WTC11 (cell line): ENCODE measurements at regions not wholly inside any gene's neighbourhood (a gene's known extent, or its start where the extent isn't known, plus 50 kb on each side); places are given as distances from the start of the nearest gene placed in this dataset.

Source experiments
- ATAC-seq: fragments of 200-7000 bp; cut with Tn5 transposase; 2 replicates; pipeline ENCODE4 v1.10.0; 2021; ENCODE audit warnings: mild to moderate bottlenecking, moderate library complexity
- CTCF ChIA-PET: fragments of 300-600 bp; sonication (Branson Sonifier 250); formaldehyde crosslinking; loops from one replicate; lab custom pipeline; 2021; ENCODE audit warnings: antibody characterized with exemption; lab: Charles Lee
- POLR2A ChIA-PET: fragments of 350-600 bp; sonication (Branson Sonifier 250); formaldehyde crosslinking; loops from one replicate; lab custom pipeline; 2021; ENCODE audit warnings: antibody characterized with exemption; lab: Charles Lee
- DNase-seq: peaks from one replicate; pipeline ENCODE4 v3.0.0; 2021; ENCODE audit warnings: low spot score
- H3K27ac Mint-ChIP-seq: 2 replicates; pipeline ENCODE4 v1.8.0; 2021; ENCODE audit warnings: mixed read lengths
- H3K27me3 Mint-ChIP-seq: 2 replicates; pipeline ENCODE4 v1.8.0; 2021; ENCODE audit warnings: low read depth, mild to moderate bottlenecking, moderate library complexity, mixed read lengths
- H3K36me3 Mint-ChIP-seq: 2 replicates; pipeline ENCODE4 v1.8.0; 2021; ENCODE audit warnings: mixed read lengths
- H3K4me1 Mint-ChIP-seq: 2 replicates; pipeline ENCODE4 v1.8.0; 2022; ENCODE audit warnings: mixed read lengths
- H3K4me3 Mint-ChIP-seq: 2 replicates; pipeline ENCODE4 v1.8.0; 2021; ENCODE audit warnings: mild to moderate bottlenecking, moderate library complexity, mixed read lengths
- H3K9me3 Mint-ChIP-seq: 2 replicates; pipeline ENCODE4 v1.8.0; 2021; ENCODE audit warnings: mixed read lengths
- GABPB1 ChIP-seq: sonication (generic); formaldehyde crosslinking; IDR thresholded peaks from 2 replicates; pipeline ENCODE4 v1.8.1; 2023; ENCODE audit warnings: mild to moderate bottlenecking, missing genetic modification reagents
- GRHL2 ChIP-seq: fragments of 250-450 bp; sonication (Bioruptor Pico); IDR thresholded peaks from 2 replicates; pipeline ENCODE4 v1.8.0; 2022; ENCODE audit warnings: mild to moderate bottlenecking, moderate library complexity; ENCODE audit not compliant: insufficient replicate concordance, severe bottlenecking
- HMGA2 ChIP-seq: fragments of 250-450 bp; sonication (Bioruptor Pico); IDR thresholded peaks from 2 replicates; pipeline ENCODE4 v1.4.0; 2021; ENCODE audit warnings: mild to moderate bottlenecking, moderate library complexity
- NFATC4 ChIP-seq: fragments of 250-450 bp; sonication (Bioruptor Pico); IDR thresholded peaks from 2 replicates; pipeline ENCODE4 v1.9.0; 2021; ENCODE audit warnings: mild to moderate bottlenecking
- RELA ChIP-seq: sonication (generic); formaldehyde crosslinking; IDR thresholded peaks from 2 replicates; pipeline ENCODE4 v1.8.1; 2022; ENCODE audit warnings: missing genetic modification reagents, mild to moderate bottlenecking, borderline replicate concordance
- SMAD3 ChIP-seq: sonication (generic); formaldehyde crosslinking; IDR thresholded peaks from 2 replicates; pipeline ENCODE4 v1.8.0; 2022; ENCODE audit warnings: missing genetic modification reagents, mild to moderate bottlenecking, borderline replicate concordance
- TCF7 ChIP-seq: sonication (generic); formaldehyde crosslinking; IDR thresholded peaks from 2 replicates; pipeline ENCODE4 v1.8.0; 2022; ENCODE audit warnings: mild to moderate bottlenecking, low read depth, missing genetic modification reagents, moderate library complexity
- TP53 ChIP-seq: sonication (generic); formaldehyde crosslinking; IDR thresholded peaks from 2 replicates; pipeline ENCODE4 v1.8.1; 2023; ENCODE audit warnings: mild to moderate bottlenecking, missing genetic modification reagents
- ZNF121 ChIP-seq: sonication (generic); formaldehyde crosslinking; IDR thresholded peaks from 2 replicates; pipeline ENCODE4 v1.8.0; 2023; ENCODE audit warnings: missing genetic modification reagents
- ZNF232 ChIP-seq: sonication (generic); formaldehyde crosslinking; IDR thresholded peaks from 2 replicates; pipeline ENCODE4 v1.8.0; 2022; ENCODE audit warnings: mild to moderate bottlenecking, missing genetic modification reagents
- ZNF671 ChIP-seq: fragments of 250-450 bp; sonication (Bioruptor Pico); IDR thresholded peaks from 2 replicates; pipeline ENCODE4 v1.8.0; 2021; ENCODE audit warnings: mild to moderate bottlenecking
- TF ChIP-seq, protein P1 (sequence below): sonication (generic); formaldehyde crosslinking; IDR thresholded peaks from 2 replicates; pipeline ENCODE4 v1.8.1; 2023; ENCODE audit warnings: mild to moderate bottlenecking, missing genetic modification reagents, borderline replicate concordance
- TF ChIP-seq, protein P2 (sequence below): sonication (generic); formaldehyde crosslinking; IDR thresholded peaks from 2 replicates; pipeline ENCODE4 v1.8.1; 2023; ENCODE audit warnings: mild to moderate bottlenecking, missing genetic modification reagents
- TF ChIP-seq, protein P3 (sequence below): sonication (generic); formaldehyde crosslinking; IDR thresholded peaks from 2 replicates; pipeline ENCODE4 v1.8.0; 2023; ENCODE audit warnings: missing genetic modification reagents, mild to moderate bottlenecking, borderline replicate concordance
- TF ChIP-seq, protein P4 (sequence below): sonication (generic); formaldehyde crosslinking; IDR thresholded peaks from 2 replicates; pipeline ENCODE4 v1.8.1; 2022; ENCODE audit warnings: low read depth, missing genetic modification reagents, borderline replicate concordance
- TF ChIP-seq, protein P5 (sequence below): sonication (generic); formaldehyde crosslinking; IDR thresholded peaks from 2 replicates; pipeline ENCODE4 v1.8.1; 2022; ENCODE audit warnings: missing genetic modification reagents, borderline replicate concordance
- TF ChIP-seq, protein P6 (sequence below): sonication (generic); formaldehyde crosslinking; IDR thresholded peaks from 2 replicates; pipeline ENCODE4 v1.8.0; 2022; ENCODE audit warnings: mild to moderate bottlenecking, missing genetic modification reagents
- TF ChIP-seq, protein P7 (sequence below): sonication (generic); formaldehyde crosslinking; IDR thresholded peaks from 2 replicates; pipeline ENCODE4 v1.8.1; 2022; ENCODE audit warnings: mild to moderate bottlenecking, missing genetic modification reagents, moderate library complexity, borderline replicate concordance
- TF ChIP-seq, protein P8 (sequence below): sonication (generic); formaldehyde crosslinking; IDR thresholded peaks from 2 replicates; pipeline ENCODE4 v1.8.1; 2023; ENCODE audit warnings: mild to moderate bottlenecking, missing genetic modification reagents

DNA sequence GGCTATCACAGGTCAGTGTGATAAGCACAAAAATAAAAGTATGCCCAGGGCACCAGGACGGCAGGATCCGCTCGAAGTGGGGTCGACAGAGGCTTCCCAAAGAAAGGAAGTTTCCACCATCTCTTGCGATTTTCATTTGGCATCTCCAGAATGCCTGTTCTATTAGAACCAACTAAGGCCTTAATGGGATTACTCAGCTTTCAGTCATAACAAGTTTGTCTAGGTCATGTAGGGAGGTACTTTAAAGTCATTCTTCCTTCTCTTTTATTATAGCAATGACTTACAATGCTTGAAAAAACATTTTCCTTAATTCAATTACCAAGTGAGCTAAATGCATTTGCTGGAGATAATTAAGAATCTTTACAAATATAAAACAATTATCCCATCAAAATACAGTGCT is 83.6 kb upstream of the DIO3 start (continued):
- TF ChIP-seq, protein P1, sequence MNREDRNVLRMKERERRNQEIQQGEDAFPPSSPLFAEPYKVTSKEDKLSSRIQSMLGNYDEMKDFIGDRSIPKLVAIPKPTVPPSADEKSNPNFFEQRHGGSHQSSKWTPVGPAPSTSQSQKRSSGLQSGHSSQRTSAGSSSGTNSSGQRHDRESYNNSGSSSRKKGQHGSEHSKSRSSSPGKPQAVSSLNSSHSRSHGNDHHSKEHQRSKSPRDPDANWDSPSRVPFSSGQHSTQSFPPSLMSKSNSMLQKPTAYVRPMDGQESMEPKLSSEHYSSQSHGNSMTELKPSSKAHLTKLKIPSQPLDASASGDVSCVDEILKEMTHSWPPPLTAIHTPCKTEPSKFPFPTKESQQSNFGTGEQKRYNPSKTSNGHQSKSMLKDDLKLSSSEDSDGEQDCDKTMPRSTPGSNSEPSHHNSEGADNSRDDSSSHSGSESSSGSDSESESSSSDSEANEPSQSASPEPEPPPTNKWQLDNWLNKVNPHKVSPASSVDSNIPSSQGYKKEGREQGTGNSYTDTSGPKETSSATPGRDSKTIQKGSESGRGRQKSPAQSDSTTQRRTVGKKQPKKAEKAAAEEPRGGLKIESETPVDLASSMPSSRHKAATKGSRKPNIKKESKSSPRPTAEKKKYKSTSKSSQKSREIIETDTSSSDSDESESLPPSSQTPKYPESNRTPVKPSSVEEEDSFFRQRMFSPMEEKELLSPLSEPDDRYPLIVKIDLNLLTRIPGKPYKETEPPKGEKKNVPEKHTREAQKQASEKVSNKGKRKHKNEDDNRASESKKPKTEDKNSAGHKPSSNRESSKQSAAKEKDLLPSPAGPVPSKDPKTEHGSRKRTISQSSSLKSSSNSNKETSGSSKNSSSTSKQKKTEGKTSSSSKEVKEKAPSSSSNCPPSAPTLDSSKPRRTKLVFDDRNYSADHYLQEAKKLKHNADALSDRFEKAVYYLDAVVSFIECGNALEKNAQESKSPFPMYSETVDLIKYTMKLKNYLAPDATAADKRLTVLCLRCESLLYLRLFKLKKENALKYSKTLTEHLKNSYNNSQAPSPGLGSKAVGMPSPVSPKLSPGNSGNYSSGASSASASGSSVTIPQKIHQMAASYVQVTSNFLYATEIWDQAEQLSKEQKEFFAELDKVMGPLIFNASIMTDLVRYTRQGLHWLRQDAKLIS (CRISPR knock-in tag): no peak
- TF ChIP-seq RELA (CRISPR knock-in tag) (no peak), ZNF121 (CRISPR knock-in tag) (no peak), TCF7 (CRISPR knock-in tag) (no peak)
- TF ChIP-seq, protein P2, sequence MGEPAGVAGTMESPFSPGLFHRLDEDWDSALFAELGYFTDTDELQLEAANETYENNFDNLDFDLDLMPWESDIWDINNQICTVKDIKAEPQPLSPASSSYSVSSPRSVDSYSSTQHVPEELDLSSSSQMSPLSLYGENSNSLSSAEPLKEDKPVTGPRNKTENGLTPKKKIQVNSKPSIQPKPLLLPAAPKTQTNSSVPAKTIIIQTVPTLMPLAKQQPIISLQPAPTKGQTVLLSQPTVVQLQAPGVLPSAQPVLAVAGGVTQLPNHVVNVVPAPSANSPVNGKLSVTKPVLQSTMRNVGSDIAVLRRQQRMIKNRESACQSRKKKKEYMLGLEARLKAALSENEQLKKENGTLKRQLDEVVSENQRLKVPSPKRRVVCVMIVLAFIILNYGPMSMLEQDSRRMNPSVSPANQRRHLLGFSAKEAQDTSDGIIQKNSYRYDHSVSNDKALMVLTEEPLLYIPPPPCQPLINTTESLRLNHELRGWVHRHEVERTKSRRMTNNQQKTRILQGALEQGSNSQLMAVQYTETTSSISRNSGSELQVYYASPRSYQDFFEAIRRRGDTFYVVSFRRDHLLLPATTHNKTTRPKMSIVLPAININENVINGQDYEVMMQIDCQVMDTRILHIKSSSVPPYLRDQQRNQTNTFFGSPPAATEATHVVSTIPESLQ (CRISPR knock-in tag): no peak

DNA sequence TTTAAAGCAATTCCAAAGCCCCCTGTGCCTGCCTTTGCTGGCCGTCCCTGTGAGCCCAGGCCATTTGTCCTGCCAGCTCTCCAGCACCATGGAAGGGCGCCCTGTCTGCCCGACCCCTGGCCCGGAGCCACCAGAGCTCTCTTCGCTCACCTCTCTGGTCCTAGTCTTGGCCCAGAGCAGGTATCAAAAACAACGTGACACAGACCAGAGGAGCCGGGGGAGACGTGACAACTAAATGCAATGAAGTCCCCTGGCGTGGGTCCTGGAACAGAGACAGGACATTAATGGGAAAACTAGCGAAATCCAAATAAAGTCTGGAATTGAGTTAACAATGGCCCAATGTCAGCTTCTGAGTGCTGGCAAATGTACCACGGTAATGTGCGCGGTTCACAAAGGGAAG is 83.2 kb upstream of the DIO3 start:
- H3K27ac Mint-ChIP-seq: no peak overlapping the region
- H3K4me3 Mint-ChIP-seq: no peak overlapping the region
- peaks cover 14% of the 10 kb centered on the region for H3K9me3 Mint-ChIP-seq
- CTCF ChIA-PET: interaction anchor here (0.9 kb wide), 1 partner anchor 26 kb away, joined by 5 read pairs; no protein-coding TSS in a partner anchor
- peaks cover 18% of the 10 kb centered on the region for H3K4me1 Mint-ChIP-seq
- no peak for ATAC-seq
- no peak for DNase-seq
- H3K36me3 Mint-ChIP-seq: no peaks in the 10 kb centered on the region
- H3K27me3 Mint-ChIP-seq: no peaks in the 10 kb centered on the region; the same call in 1 of the 2 replicates
- POLR2A ChIA-PET: no interaction called here
- TF ChIP-seq ZNF232 (no peak), GABPB1 (CRISPR knock-in tag) (no peak), ZNF671 (CRISPR knock-in tag) (no peak), GRHL2 (CRISPR knock-in tag) (no peak), SMAD3 (CRISPR knock-in tag) (no peak), HMGA2 (CRISPR knock-in tag) (no peak), NFATC4 (CRISPR knock-in tag) (no peak), TP53 (CRISPR knock-in tag) (no peak)
- TF ChIP-seq, protein P3, sequence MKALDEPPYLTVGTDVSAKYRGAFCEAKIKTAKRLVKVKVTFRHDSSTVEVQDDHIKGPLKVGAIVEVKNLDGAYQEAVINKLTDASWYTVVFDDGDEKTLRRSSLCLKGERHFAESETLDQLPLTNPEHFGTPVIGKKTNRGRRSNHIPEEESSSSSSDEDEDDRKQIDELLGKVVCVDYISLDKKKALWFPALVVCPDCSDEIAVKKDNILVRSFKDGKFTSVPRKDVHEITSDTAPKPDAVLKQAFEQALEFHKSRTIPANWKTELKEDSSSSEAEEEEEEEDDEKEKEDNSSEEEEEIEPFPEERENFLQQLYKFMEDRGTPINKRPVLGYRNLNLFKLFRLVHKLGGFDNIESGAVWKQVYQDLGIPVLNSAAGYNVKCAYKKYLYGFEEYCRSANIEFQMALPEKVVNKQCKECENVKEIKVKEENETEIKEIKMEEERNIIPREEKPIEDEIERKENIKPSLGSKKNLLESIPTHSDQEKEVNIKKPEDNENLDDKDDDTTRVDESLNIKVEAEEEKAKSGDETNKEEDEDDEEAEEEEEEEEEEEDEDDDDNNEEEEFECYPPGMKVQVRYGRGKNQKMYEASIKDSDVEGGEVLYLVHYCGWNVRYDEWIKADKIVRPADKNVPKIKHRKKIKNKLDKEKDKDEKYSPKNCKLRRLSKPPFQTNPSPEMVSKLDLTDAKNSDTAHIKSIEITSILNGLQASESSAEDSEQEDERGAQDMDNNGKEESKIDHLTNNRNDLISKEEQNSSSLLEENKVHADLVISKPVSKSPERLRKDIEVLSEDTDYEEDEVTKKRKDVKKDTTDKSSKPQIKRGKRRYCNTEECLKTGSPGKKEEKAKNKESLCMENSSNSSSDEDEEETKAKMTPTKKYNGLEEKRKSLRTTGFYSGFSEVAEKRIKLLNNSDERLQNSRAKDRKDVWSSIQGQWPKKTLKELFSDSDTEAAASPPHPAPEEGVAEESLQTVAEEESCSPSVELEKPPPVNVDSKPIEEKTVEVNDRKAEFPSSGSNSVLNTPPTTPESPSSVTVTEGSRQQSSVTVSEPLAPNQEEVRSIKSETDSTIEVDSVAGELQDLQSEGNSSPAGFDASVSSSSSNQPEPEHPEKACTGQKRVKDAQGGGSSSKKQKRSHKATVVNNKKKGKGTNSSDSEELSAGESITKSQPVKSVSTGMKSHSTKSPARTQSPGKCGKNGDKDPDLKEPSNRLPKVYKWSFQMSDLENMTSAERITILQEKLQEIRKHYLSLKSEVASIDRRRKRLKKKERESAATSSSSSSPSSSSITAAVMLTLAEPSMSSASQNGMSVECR: no peak
- TF ChIP-seq, protein P4, sequence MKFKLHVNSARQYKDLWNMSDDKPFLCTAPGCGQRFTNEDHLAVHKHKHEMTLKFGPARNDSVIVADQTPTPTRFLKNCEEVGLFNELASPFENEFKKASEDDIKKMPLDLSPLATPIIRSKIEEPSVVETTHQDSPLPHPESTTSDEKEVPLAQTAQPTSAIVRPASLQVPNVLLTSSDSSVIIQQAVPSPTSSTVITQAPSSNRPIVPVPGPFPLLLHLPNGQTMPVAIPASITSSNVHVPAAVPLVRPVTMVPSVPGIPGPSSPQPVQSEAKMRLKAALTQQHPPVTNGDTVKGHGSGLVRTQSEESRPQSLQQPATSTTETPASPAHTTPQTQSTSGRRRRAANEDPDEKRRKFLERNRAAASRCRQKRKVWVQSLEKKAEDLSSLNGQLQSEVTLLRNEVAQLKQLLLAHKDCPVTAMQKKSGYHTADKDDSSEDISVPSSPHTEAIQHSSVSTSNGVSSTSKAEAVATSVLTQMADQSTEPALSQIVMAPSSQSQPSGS (CRISPR knock-in tag): no peak
- TF ChIP-seq, protein P5, sequence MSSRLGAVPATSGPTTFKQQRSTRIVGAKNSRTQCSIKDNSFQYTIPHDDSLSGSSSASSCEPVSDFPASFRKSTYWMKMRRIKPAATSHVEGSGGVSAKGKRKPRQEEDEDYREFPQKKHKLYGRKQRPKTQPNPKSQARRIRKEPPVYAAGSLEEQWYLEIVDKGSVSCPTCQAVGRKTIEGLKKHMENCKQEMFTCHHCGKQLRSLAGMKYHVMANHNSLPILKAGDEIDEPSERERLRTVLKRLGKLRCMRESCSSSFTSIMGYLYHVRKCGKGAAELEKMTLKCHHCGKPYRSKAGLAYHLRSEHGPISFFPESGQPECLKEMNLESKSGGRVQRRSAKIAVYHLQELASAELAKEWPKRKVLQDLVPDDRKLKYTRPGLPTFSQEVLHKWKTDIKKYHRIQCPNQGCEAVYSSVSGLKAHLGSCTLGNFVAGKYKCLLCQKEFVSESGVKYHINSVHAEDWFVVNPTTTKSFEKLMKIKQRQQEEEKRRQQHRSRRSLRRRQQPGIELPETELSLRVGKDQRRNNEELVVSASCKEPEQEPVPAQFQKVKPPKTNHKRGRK (CRISPR knock-in tag): no peak
- TF ChIP-seq, protein P6, sequence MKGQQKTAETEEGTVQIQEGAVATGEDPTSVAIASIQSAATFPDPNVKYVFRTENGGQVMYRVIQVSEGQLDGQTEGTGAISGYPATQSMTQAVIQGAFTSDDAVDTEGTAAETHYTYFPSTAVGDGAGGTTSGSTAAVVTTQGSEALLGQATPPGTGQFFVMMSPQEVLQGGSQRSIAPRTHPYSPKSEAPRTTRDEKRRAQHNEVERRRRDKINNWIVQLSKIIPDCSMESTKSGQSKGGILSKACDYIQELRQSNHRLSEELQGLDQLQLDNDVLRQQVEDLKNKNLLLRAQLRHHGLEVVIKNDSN: no peak
- TF ChIP-seq, protein P7, sequence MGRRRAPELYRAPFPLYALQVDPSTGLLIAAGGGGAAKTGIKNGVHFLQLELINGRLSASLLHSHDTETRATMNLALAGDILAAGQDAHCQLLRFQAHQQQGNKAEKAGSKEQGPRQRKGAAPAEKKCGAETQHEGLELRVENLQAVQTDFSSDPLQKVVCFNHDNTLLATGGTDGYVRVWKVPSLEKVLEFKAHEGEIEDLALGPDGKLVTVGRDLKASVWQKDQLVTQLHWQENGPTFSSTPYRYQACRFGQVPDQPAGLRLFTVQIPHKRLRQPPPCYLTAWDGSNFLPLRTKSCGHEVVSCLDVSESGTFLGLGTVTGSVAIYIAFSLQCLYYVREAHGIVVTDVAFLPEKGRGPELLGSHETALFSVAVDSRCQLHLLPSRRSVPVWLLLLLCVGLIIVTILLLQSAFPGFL (CRISPR knock-in tag): no peak
- TF ChIP-seq, protein P8, sequence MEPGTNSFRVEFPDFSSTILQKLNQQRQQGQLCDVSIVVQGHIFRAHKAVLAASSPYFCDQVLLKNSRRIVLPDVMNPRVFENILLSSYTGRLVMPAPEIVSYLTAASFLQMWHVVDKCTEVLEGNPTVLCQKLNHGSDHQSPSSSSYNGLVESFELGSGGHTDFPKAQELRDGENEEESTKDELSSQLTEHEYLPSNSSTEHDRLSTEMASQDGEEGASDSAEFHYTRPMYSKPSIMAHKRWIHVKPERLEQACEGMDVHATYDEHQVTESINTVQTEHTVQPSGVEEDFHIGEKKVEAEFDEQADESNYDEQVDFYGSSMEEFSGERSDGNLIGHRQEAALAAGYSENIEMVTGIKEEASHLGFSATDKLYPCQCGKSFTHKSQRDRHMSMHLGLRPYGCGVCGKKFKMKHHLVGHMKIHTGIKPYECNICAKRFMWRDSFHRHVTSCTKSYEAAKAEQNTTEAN (CRISPR knock-in tag): no peak
